ENCODE measurements at regions not wholly inside any gene's neighbourhood (a gene's known extent, or its start where the extent isn't known, plus 50 kb on each side); places are given as distances from the start of the nearest gene placed in this dataset.

DNA sequence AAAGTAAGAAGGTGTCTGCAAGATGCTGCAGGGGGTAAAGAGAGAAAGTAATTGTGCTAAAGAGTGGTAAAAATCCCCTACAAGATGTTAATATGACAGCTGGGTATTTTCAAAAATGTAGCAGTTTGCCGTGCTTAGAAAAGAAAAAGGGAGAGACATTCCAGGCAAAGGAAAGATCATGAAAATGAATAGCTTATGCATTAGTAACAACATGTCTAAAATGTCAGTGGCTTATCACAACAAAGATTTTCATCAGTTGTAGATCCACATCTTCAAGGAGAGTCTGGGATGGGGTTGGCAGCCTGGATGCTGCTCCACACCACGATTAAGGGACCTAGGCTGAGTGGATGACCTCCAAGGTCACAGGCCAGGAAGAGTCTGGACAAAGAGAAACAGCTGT lies 920.9 kb downstream of the GRID1 start:
- Histone ChIP-seq H2BK15ac (ENCODE audit: low read depth, low read length) (no peak overlapping the region), H3K4me2 (ENCODE audit: insufficient read depth, insufficient read length, low read length) (no peak overlapping the region), H3K14ac (ENCODE audit: insufficient read depth, low read length) (no peak overlapping the region), H3K4me1 (ENCODE audit: insufficient read depth, low read length) (no peaks in the 10 kb centered on the region), H3K4ac (ENCODE audit: low read depth, low read length) (no peak overlapping the region), H3K79me1 (ENCODE audit: insufficient read depth, low read depth, low read length, poor library complexity, severe bottlenecking) (no peaks in the 10 kb centered on the region), H4K20me1 (ENCODE audit: control insufficient read depth, insufficient read depth, insufficient read length) (no peaks in the 10 kb centered on the region), H3K27me3 (ENCODE audit: insufficient read depth, low read length) (no peaks in the 10 kb centered on the region), H4K91ac (ENCODE audit: insufficient read length, low read depth, low read length) (no peak overlapping the region), H4K5ac (ENCODE audit: insufficient read length, low read depth, low read length) (no peak overlapping the region), H2BK20ac (ENCODE audit: low read depth, low read length, poor library complexity, severe bottlenecking) (no peak overlapping the region), H3K56ac (ENCODE audit: insufficient read length, low read depth, low read length) (no peak overlapping the region), H2BK12ac (ENCODE audit: insufficient read length, low read depth, low read length) (no peak overlapping the region), H3K9me3 (ENCODE audit: control insufficient read depth, low read depth, low read length) (no peaks in the 10 kb centered on the region), H2BK120ac (ENCODE audit: low read depth, low read length, poor library complexity, severe bottlenecking) (no peak overlapping the region), H3K79me2 (ENCODE audit: insufficient read depth, low read length) (no peaks in the 10 kb centered on the region), H3K23me2 (ENCODE audit: insufficient read length, low read depth, low read length, poor library complexity, severe bottlenecking) (no peaks in the 10 kb centered on the region), H2BK5ac (ENCODE audit: insufficient read length, low read length) (no peak overlapping the region), H3K9ac (ENCODE audit: extremely low read depth, insufficient read length, low read length) (no peak overlapping the region), H2AFZ (ENCODE audit: low read length) (no peak overlapping the region), H2AK5ac (ENCODE audit: insufficient read length, low read length) (no peak overlapping the region), H3K18ac (ENCODE audit: insufficient read length, low read depth, low read length) (no peak overlapping the region), H3T11ph (ENCODE audit: low read length) (no peak overlapping the region), H3K23ac (ENCODE audit: insufficient read length, low read depth, low read length) (no peak overlapping the region), H3K27ac (ENCODE audit: insufficient read length, low read depth, low read length) (no peak overlapping the region), H4K8ac (replicated peaks; ENCODE audit: insufficient read length, low read depth, low read length) (no peak overlapping the region)
- DNase-seq = no peak
- TF ChIP-seq, protein P1, sequence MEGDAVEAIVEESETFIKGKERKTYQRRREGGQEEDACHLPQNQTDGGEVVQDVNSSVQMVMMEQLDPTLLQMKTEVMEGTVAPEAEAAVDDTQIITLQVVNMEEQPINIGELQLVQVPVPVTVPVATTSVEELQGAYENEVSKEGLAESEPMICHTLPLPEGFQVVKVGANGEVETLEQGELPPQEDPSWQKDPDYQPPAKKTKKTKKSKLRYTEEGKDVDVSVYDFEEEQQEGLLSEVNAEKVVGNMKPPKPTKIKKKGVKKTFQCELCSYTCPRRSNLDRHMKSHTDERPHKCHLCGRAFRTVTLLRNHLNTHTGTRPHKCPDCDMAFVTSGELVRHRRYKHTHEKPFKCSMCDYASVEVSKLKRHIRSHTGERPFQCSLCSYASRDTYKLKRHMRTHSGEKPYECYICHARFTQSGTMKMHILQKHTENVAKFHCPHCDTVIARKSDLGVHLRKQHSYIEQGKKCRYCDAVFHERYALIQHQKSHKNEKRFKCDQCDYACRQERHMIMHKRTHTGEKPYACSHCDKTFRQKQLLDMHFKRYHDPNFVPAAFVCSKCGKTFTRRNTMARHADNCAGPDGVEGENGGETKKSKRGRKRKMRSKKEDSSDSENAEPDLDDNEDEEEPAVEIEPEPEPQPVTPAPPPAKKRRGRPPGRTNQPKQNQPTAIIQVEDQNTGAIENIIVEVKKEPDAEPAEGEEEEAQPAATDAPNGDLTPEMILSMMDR (conservative IDR thresholded peaks at IDR 0.05) = no peak
- Mint-ChIP-seq H3K27me3 (ENCODE audit: low read depth) (peaks cover 2% of the 10 kb centered on the region; the same call in 1 of the 2 replicates), H3K4me1 (peaks cover 3 to 10% of the 10 kb centered on the region in 2 experiments), H3K9me3 (no peaks in the 10 kb centered on the region), H3K36me3 (ENCODE audit: insufficient read depth in 1 of 3, low read depth in 3 of 3) (no peaks in the 10 kb centered on the region; a peak in 1 of 7 replicates), H3K4me3 (no peak overlapping the region), H3K27ac (no peak overlapping the region)
- WGBS (ENCODE audit: extremely low coverage, insufficient read length, low lambda C conversion rate) = no CpG with 5 or more reads among the region's 2 CpGs

Data from H9 (cell line).